OCI-LY7 (cell line): ENCODE measurements at regions not wholly inside any gene's neighbourhood (a gene's known extent, or its start where the extent isn't known, plus 50 kb on each side); places are given as distances from the start of the nearest gene placed in this dataset.

Experiments
- EZH2phosphoT487 ChIP-seq: fragments of 200-600 bp; sonication (generic); IDR thresholded peaks from 2 replicates; pipeline ENCODE4 v1.6.1; 2018; ENCODE audit warnings: low read depth, borderline replicate concordance, mild to moderate bottlenecking, mixed run types, antibody characterized with exemption, low read length, moderate library complexity, mixed read lengths
- TF ChIP-seq, protein P1 (sequence below): fragments of 200-600 bp; sonication (generic); conservative IDR thresholded peaks from 2 replicates; pipeline ENCODE4 v1.5.1; 2014; ENCODE audit warnings: mild to moderate bottlenecking, antibody characterized with exemption, low read length, moderate library complexity, mixed read lengths

DNA sequence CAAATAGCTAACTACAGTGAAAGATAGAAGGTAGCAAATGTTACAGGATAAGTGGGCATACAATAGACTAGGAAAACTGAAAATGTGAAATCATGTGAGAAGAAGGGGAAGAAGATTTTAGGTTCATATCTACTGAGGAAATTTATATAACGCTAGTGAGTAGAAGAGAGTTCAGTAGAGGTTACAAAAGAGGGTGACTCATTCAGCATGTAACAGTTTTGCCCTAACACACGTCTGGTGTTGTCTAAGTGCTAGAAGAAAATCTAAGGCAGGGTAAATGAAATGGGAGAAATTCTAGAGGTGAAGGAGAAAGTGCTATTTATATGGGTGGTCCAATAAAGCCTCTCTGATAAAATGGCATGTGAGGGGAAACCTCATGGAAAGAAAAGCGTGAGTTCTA, 731.4 kb upstream of the POT1 start:
- TF ChIP-seq, protein P1, sequence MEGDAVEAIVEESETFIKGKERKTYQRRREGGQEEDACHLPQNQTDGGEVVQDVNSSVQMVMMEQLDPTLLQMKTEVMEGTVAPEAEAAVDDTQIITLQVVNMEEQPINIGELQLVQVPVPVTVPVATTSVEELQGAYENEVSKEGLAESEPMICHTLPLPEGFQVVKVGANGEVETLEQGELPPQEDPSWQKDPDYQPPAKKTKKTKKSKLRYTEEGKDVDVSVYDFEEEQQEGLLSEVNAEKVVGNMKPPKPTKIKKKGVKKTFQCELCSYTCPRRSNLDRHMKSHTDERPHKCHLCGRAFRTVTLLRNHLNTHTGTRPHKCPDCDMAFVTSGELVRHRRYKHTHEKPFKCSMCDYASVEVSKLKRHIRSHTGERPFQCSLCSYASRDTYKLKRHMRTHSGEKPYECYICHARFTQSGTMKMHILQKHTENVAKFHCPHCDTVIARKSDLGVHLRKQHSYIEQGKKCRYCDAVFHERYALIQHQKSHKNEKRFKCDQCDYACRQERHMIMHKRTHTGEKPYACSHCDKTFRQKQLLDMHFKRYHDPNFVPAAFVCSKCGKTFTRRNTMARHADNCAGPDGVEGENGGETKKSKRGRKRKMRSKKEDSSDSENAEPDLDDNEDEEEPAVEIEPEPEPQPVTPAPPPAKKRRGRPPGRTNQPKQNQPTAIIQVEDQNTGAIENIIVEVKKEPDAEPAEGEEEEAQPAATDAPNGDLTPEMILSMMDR = no peak
- no peak for TF ChIP-seq EZH2phosphoT487
